ENCODE measurements at regions not wholly inside any gene's neighbourhood (a gene's known extent, or its start where the extent isn't known, plus 50 kb on each side); places are given as distances from the start of the nearest gene placed in this dataset.
A peak's percentile ranks its signal among the peaks of the same experiment; 100 is the strongest.

GRCh38 chr3:104503022-104503421 lies 863.7 kb upstream of the ALCAM start:
- Histone ChIP-seq H3K27me3 (ENCODE audit: control insufficient read depth in 2 of 2, insufficient read depth in 1 of 2, low read length in 1 of 2) (no peaks in the 10 kb centered on the region), H3K9me3 (ENCODE audit: control insufficient read depth in 2 of 2, insufficient read depth in 1 of 2, low read length in 1 of 2) (peaks cover 0 to 10% of the 10 kb centered on the region in 2 donors), H3K27ac (ENCODE audit: low read depth in 1 of 2, low read length in 1 of 2) (no peak overlapping the region), H3K36me3 (ENCODE audit: control insufficient read depth in 2 of 2, insufficient read depth in 2 of 2, low read length in 1 of 2) (no peaks in the 10 kb centered on the region), H3K4me3 (ENCODE audit: low read length in 2 of 2) (no peak overlapping the region), H3K4me1 (ENCODE audit: control insufficient read depth in 2 of 2, insufficient read depth in 2 of 2, low read length in 2 of 2) (no peaks in the 10 kb centered on the region)
- 97% methylated on average over 24 of the region's 24 CpGs for WGBS
- DNase-seq (ENCODE audit: low read depth in 6 of 9, low spot score in 9 of 9) = no peak

GRCh38 chr3:104510131-104510849 lies 856.4 kb upstream of the ALCAM start:
- Histone ChIP-seq H3K36me3 (ENCODE audit: control insufficient read depth in 2 of 2, insufficient read depth in 2 of 2, low read length in 1 of 2) (no peaks in the 10 kb centered on the region), H3K27me3 (ENCODE audit: control insufficient read depth in 2 of 2, insufficient read depth in 1 of 2, low read length in 1 of 2) (no peaks in the 10 kb centered on the region), H3K9me3 (ENCODE audit: control insufficient read depth in 2 of 2, insufficient read depth in 1 of 2, low read length in 1 of 2) (peaks cover 0 to 8% of the 10 kb centered on the region in 2 donors), H3K4me3 (ENCODE audit: low read length in 2 of 2) (no peak overlapping the region), H3K4me1 (ENCODE audit: control insufficient read depth in 2 of 2, insufficient read depth in 2 of 2, low read length in 2 of 2) (no peaks in the 10 kb centered on the region), H3K27ac (ENCODE audit: low read depth in 1 of 2, low read length in 1 of 2) (no peak overlapping the region)
- 97% methylated on average over 3 of the region's 3 CpGs for WGBS
- DNase-seq (ENCODE audit: low read depth in 6 of 9, low spot score in 9 of 9) = no peak

- no peaks in the 10 kb centered on the region for H3K36me3 ChIP-seq (ENCODE audit: control insufficient read depth in 2 of 2, insufficient read depth in 2 of 2, low read length in 1 of 2)
- no peak overlapping the region for H3K4me3 ChIP-seq (ENCODE audit: low read length in 2 of 2)
- peaks cover 0 to 8% of the 10 kb centered on the region in 2 donors for H3K9me3 ChIP-seq (ENCODE audit: control insufficient read depth in 2 of 2, insufficient read depth in 1 of 2, low read length in 1 of 2)
- H3K4me1 ChIP-seq (ENCODE audit: control insufficient read depth in 2 of 2, insufficient read depth in 2 of 2, low read length in 2 of 2) = no peaks in the 10 kb centered on the region
- no peak overlapping the region for H3K27ac ChIP-seq (ENCODE audit: low read depth in 1 of 2, low read length in 1 of 2)
- DNase-seq (ENCODE audit: low read depth in 6 of 9, low spot score in 9 of 9) = no peak
- no peaks in the 10 kb centered on the region for H3K27me3 ChIP-seq (ENCODE audit: control insufficient read depth in 2 of 2, insufficient read depth in 1 of 2, low read length in 1 of 2)
- 86% methylated on average over 1 of the region's 1 CpG for WGBS
Observed at GRCh38 chr3:104514371-104514770, 852.3 kb upstream of the ALCAM start.

- Histone ChIP-seq H3K36me3 (ENCODE audit: control insufficient read depth in 2 of 2, insufficient read depth in 2 of 2, low read length in 1 of 2) (no peaks in the 10 kb centered on the region), H3K9me3 (ENCODE audit: control insufficient read depth in 2 of 2, insufficient read depth in 1 of 2, low read length in 1 of 2) (peaks cover 0 to 8% of the 10 kb centered on the region in 2 donors), H3K4me3 (ENCODE audit: low read length in 2 of 2) (no peak overlapping the region), H3K27ac (ENCODE audit: low read depth in 1 of 2, low read length in 1 of 2) (no peak overlapping the region), H3K27me3 (ENCODE audit: control insufficient read depth in 2 of 2, insufficient read depth in 1 of 2, low read length in 1 of 2) (no peaks in the 10 kb centered on the region), H3K4me1 (ENCODE audit: control insufficient read depth in 2 of 2, insufficient read depth in 2 of 2, low read length in 2 of 2) (no peaks in the 10 kb centered on the region)
- DNase-seq (ENCODE audit: low read depth in 6 of 9, low spot score in 9 of 9) = no peak
- 97% methylated on average over 3 of the region's 3 CpGs for WGBS
Observed at GRCh38 chr3:104514776-104515175, 851.9 kb upstream of the ALCAM start.

- Histone ChIP-seq H3K36me3 (ENCODE audit: control insufficient read depth in 2 of 2, insufficient read depth in 2 of 2, low read length in 1 of 2) (no peaks in the 10 kb centered on the region), H3K4me1 (ENCODE audit: control insufficient read depth in 2 of 2, insufficient read depth in 2 of 2, low read length in 2 of 2) (no peaks in the 10 kb centered on the region), H3K9me3 (ENCODE audit: control insufficient read depth in 2 of 2, insufficient read depth in 1 of 2, low read length in 1 of 2) (no peaks in the 10 kb centered on the region), H3K27ac (ENCODE audit: low read depth in 1 of 2, low read length in 1 of 2) (no peak overlapping the region), H3K4me3 (ENCODE audit: low read length in 2 of 2) (no peak overlapping the region), H3K27me3 (ENCODE audit: control insufficient read depth in 2 of 2, insufficient read depth in 1 of 2, low read length in 1 of 2) (no peaks in the 10 kb centered on the region)
- 57% methylated on average over 4 of the region's 4 CpGs for WGBS
- DNase-seq (ENCODE audit: low read depth in 6 of 9, low spot score in 9 of 9) = no peak
Observed at GRCh38 chr3:104519068-104519467, 847.6 kb upstream of the ALCAM start.

GRCh38 chr3:104519468-104520227 lies 847.1 kb upstream of the ALCAM start:
- H3K4me3 ChIP-seq (ENCODE audit: low read length in 2 of 2) = no peak overlapping the region
- no peaks in the 10 kb centered on the region for H3K36me3 ChIP-seq (ENCODE audit: control insufficient read depth in 2 of 2, insufficient read depth in 2 of 2, low read length in 1 of 2)
- H3K27ac ChIP-seq (ENCODE audit: low read depth in 1 of 2, low read length in 1 of 2) = no peak overlapping the region
- whole genome bisulfite sequencing = 13% methylated on average over 4 of the region's 4 CpGs
- no peak for DNase-seq (ENCODE audit: low read depth in 6 of 9, low spot score in 9 of 9)
- no peaks in the 10 kb centered on the region for H3K4me1 ChIP-seq (ENCODE audit: control insufficient read depth in 2 of 2, insufficient read depth in 2 of 2, low read length in 2 of 2)
- H3K27me3 ChIP-seq (ENCODE audit: control insufficient read depth in 2 of 2, insufficient read depth in 1 of 2, low read length in 1 of 2) = no peaks in the 10 kb centered on the region
- H3K9me3 ChIP-seq (ENCODE audit: control insufficient read depth in 2 of 2, insufficient read depth in 1 of 2, low read length in 1 of 2) = no peaks in the 10 kb centered on the region

GRCh38 chr3:104520228-104520655 lies 846.5 kb upstream of the ALCAM start:
- no peak overlapping the region for H3K4me3 ChIP-seq (ENCODE audit: low read length in 2 of 2)
- no peaks in the 10 kb centered on the region for H3K9me3 ChIP-seq (ENCODE audit: control insufficient read depth in 2 of 2, insufficient read depth in 1 of 2, low read length in 1 of 2)
- H3K36me3 ChIP-seq (ENCODE audit: control insufficient read depth in 2 of 2, insufficient read depth in 2 of 2, low read length in 1 of 2) = no peaks in the 10 kb centered on the region
- no peak overlapping the region for H3K27ac ChIP-seq (ENCODE audit: low read depth in 1 of 2, low read length in 1 of 2)
- no peaks in the 10 kb centered on the region for H3K27me3 ChIP-seq (ENCODE audit: control insufficient read depth in 2 of 2, insufficient read depth in 1 of 2, low read length in 1 of 2)
- DNase-seq (ENCODE audit: low read depth in 6 of 9, low spot score in 9 of 9) = peak in 1 of 9 donors; percentile 2
- WGBS = 90% methylated on average over 3 of the region's 3 CpGs
- no peaks in the 10 kb centered on the region for H3K4me1 ChIP-seq (ENCODE audit: control insufficient read depth in 2 of 2, insufficient read depth in 2 of 2, low read length in 2 of 2)

GRCh38 chr3:104521606-104522336 lies 844.9 kb upstream of the ALCAM start:
- DNase-seq (ENCODE audit: low read depth in 6 of 9, low spot score in 9 of 9) = no peak
- H3K9me3 ChIP-seq (ENCODE audit: control insufficient read depth in 2 of 2, insufficient read depth in 1 of 2, low read length in 1 of 2) = no peaks in the 10 kb centered on the region
- H3K27me3 ChIP-seq (ENCODE audit: control insufficient read depth in 2 of 2, insufficient read depth in 1 of 2, low read length in 1 of 2) = no peaks in the 10 kb centered on the region
- H3K4me1 ChIP-seq (ENCODE audit: control insufficient read depth in 2 of 2, insufficient read depth in 2 of 2, low read length in 2 of 2) = no peaks in the 10 kb centered on the region
- 77% methylated on average over 7 of the region's 7 CpGs for WGBS
- H3K27ac ChIP-seq (ENCODE audit: low read depth in 1 of 2, low read length in 1 of 2) = no peak overlapping the region
- H3K4me3 ChIP-seq (ENCODE audit: low read length in 2 of 2) = no peak overlapping the region
- H3K36me3 ChIP-seq (ENCODE audit: control insufficient read depth in 2 of 2, insufficient read depth in 2 of 2, low read length in 1 of 2) = no peaks in the 10 kb centered on the region

- no peaks in the 10 kb centered on the region for H3K4me1 ChIP-seq (ENCODE audit: control insufficient read depth in 2 of 2, insufficient read depth in 2 of 2, low read length in 2 of 2)
- no peaks in the 10 kb centered on the region for H3K36me3 ChIP-seq (ENCODE audit: control insufficient read depth in 2 of 2, insufficient read depth in 2 of 2, low read length in 1 of 2)
- no peaks in the 10 kb centered on the region for H3K27me3 ChIP-seq (ENCODE audit: control insufficient read depth in 2 of 2, insufficient read depth in 1 of 2, low read length in 1 of 2)
- DNase-seq (ENCODE audit: low read depth in 6 of 9, low spot score in 9 of 9) = no peak
- H3K9me3 ChIP-seq (ENCODE audit: control insufficient read depth in 2 of 2, insufficient read depth in 1 of 2, low read length in 1 of 2) = no peaks in the 10 kb centered on the region
- H3K27ac ChIP-seq (ENCODE audit: low read depth in 1 of 2, low read length in 1 of 2) = no peak overlapping the region
- 75% methylated on average over 6 of the region's 6 CpGs for WGBS
- H3K4me3 ChIP-seq (ENCODE audit: low read length in 2 of 2) = no peak overlapping the region
Observed at GRCh38 chr3:104523136-104523535, 843.6 kb upstream of the ALCAM start.
